ENCODE measurements at regions not wholly inside any gene's neighbourhood (a gene's known extent, or its start where the extent isn't known, plus 50 kb on each side); places are given as distances from the start of the nearest gene placed in this dataset.

- no peaks in the 10 kb centered on the region for H3K9me3 ChIP-seq (ENCODE audit: control extremely low read depth in 1 of 3, control insufficient read depth in 2 of 3, insufficient read depth in 1 of 3, low read length in 2 of 3)
- POLR2A ChIA-PET, result no interaction called here
- H4K20me1 ChIP-seq (ENCODE audit: control insufficient read depth, insufficient read depth, low read length, poor library complexity, severe bottlenecking), result no peaks in the 10 kb centered on the region
- no peak for ATAC-seq (ENCODE audit: low read depth)
- no CpG with 5 or more reads among the region's 2 CpGs for WGBS (ENCODE audit: insufficient coverage)
- H3K27ac ChIP-seq (ENCODE audit: low read length in 2 of 2), result no peak overlapping the region
- H2AFZ ChIP-seq (ENCODE audit: insufficient read depth, low read depth, low read length, poor library complexity, severe bottlenecking), result no peak overlapping the region
- Mint-ChIP-seq H3K4me3 (no peak overlapping the region), H3K27me3 (peaks cover 17% of the 10 kb centered on the region), H3K27ac (no peak overlapping the region), H3K4me1 (no peaks in the 10 kb centered on the region), H3K9me3 (ENCODE audit: insufficient read depth) (peaks cover 4% of the 10 kb centered on the region)
- H3K4me2 ChIP-seq (replicated peaks; ENCODE audit: low read depth, low read length, poor library complexity, severe bottlenecking), result no peak overlapping the region
- H3K27me3 ChIP-seq (replicated peaks in 1 of 4; ENCODE audit: control extremely low read depth in 1 of 4, control insufficient read depth in 3 of 4, insufficient read depth in 4 of 4, low read length in 3 of 4), result peaks cover 0 to 6% (median 0%) of the 10 kb centered on the region in 4 experiments
- CTCF ChIA-PET, result no interaction called here
- no peak for DNase-seq
- no peaks in the 10 kb centered on the region for H3K36me3 ChIP-seq (replicated peaks in 1 of 2; ENCODE audit: control extremely low read depth in 1 of 2, control insufficient read depth in 1 of 2, extremely low read depth in 1 of 2, insufficient read depth in 2 of 2, low read length in 1 of 2)
- intact Hi-C loops (cut with micrococcal nuclease), result no loop called here
- no peak overlapping the region for H3K9ac ChIP-seq (ENCODE audit: low read length)
- TF ChIP-seq CTCF (IDR thresholded peaks at IDR 0.05) (no peak), EZH2 (IDR thresholded peaks at IDR 0.05; ENCODE audit: borderline replicate concordance, insufficient read depth, low read depth, low read length, poor library complexity, severe bottlenecking) (no peak)
- no peaks in the 10 kb centered on the region for H3K79me2 ChIP-seq (ENCODE audit: control insufficient read depth, insufficient read depth, low read length)
- no peaks in the 10 kb centered on the region for H3K4me1 ChIP-seq (ENCODE audit: control insufficient read depth in 2 of 2, insufficient read depth in 2 of 2, low read length in 2 of 2)
- no peak overlapping the region for H3K4me3 ChIP-seq (ENCODE audit: control extremely low read depth in 1 of 5, extremely low read depth in 1 of 5, insufficient read depth in 1 of 5, low read depth in 2 of 5, low read length in 4 of 5)
These were observed 87.2 kb upstream of the STXBP5 start for GRCh38 chr6:147117011-147117410.

- no peaks in the 10 kb centered on the region for H4K20me1 ChIP-seq (ENCODE audit: control insufficient read depth, insufficient read depth, low read length, poor library complexity, severe bottlenecking)
- H3K4me3 ChIP-seq (ENCODE audit: control extremely low read depth in 1 of 5, extremely low read depth in 1 of 5, insufficient read depth in 1 of 5, low read depth in 2 of 5, low read length in 4 of 5), result no peak overlapping the region
- Mint-ChIP-seq H3K27ac (no peak overlapping the region), H3K9me3 (ENCODE audit: insufficient read depth) (peaks cover 4% of the 10 kb centered on the region), H3K4me1 (no peaks in the 10 kb centered on the region), H3K27me3 (peaks cover 22% of the 10 kb centered on the region), H3K4me3 (no peak overlapping the region)
- no peak overlapping the region for H3K9ac ChIP-seq (ENCODE audit: low read length)
- no peak overlapping the region for H2AFZ ChIP-seq (ENCODE audit: insufficient read depth, low read depth, low read length, poor library complexity, severe bottlenecking)
- WGBS (ENCODE audit: insufficient coverage), result 100% methylated on average over 1 of the region's 4 CpGs
- H3K27ac ChIP-seq (ENCODE audit: low read length in 2 of 2), result no peak overlapping the region
- H3K4me2 ChIP-seq (replicated peaks; ENCODE audit: low read depth, low read length, poor library complexity, severe bottlenecking), result no peak overlapping the region
- TF ChIP-seq CTCF (IDR thresholded peaks at IDR 0.05) (no peak), EZH2 (IDR thresholded peaks at IDR 0.05; ENCODE audit: borderline replicate concordance, insufficient read depth, low read depth, low read length, poor library complexity, severe bottlenecking) (no peak)
- peaks cover 0 to 6% (median 0%) of the 10 kb centered on the region in 4 experiments for H3K27me3 ChIP-seq (replicated peaks in 1 of 4; ENCODE audit: control extremely low read depth in 1 of 4, control insufficient read depth in 3 of 4, insufficient read depth in 4 of 4, low read length in 3 of 4)
- no peaks in the 10 kb centered on the region for H3K79me2 ChIP-seq (ENCODE audit: control insufficient read depth, insufficient read depth, low read length)
- no peaks in the 10 kb centered on the region for H3K4me1 ChIP-seq (ENCODE audit: control insufficient read depth in 2 of 2, insufficient read depth in 2 of 2, low read length in 2 of 2)
- CTCF ChIA-PET, result no interaction called here
- no peak for DNase-seq
- ATAC-seq (ENCODE audit: low read depth), result no peak
- H3K9me3 ChIP-seq (ENCODE audit: control extremely low read depth in 1 of 3, control insufficient read depth in 2 of 3, insufficient read depth in 1 of 3, low read length in 2 of 3), result no peaks in the 10 kb centered on the region
- intact Hi-C loops (cut with micrococcal nuclease), result no loop called here
- POLR2A ChIA-PET, result no interaction called here
- H3K36me3 ChIP-seq (replicated peaks in 1 of 2; ENCODE audit: control extremely low read depth in 1 of 2, control insufficient read depth in 1 of 2, extremely low read depth in 1 of 2, insufficient read depth in 2 of 2, low read length in 1 of 2), result no peaks in the 10 kb centered on the region
These were observed 86.6 kb upstream of the STXBP5 start for GRCh38 chr6:147117580-147117979.

Data from B cell (primary cell).